Activated T-cell treated with anti-CD3 and anti-CD28 coated beads, Interleukin-2, amount 50 U/mL, for 72 hours (primary cell): ENCODE measurements at regions not wholly inside any gene's neighbourhood (a gene's known extent, or its start where the extent isn't known, plus 50 kb on each side); places are given as distances from the start of the nearest gene placed in this dataset.

Experiments
- ATAC-seq, 2 donors: fragments of 150-1000 bp; cut with Tn5 transposase; replicated peaks in 1 of 2; 2 replicates each; pipeline ENCODE4 v1.10.0; 2021; ENCODE audit warnings: moderate library complexity in 2 of 2, mild to moderate bottlenecking in 1 of 2
- DNase-seq, 2 donors: peaks; one replicate each; pipeline ENCODE4 v3.0.0; 2021 to 2022; ENCODE audit warnings: mixed read lengths in 1 of 2
- H3K27ac Mint-ChIP-seq: one replicate; pipeline ENCODE4 v1.8.0; 2022; ENCODE audit warnings: mild to moderate bottlenecking, moderate library complexity, mixed read lengths
- H3K27me3 Mint-ChIP-seq: one replicate; pipeline ENCODE4 v1.8.0; 2022; ENCODE audit warnings: low read depth, mixed read lengths
- H3K36me3 Mint-ChIP-seq, 2 donors: one replicate each; pipeline ENCODE4 v1.8.0; 2022; ENCODE audit warnings: mixed read lengths in 2 of 2, mild to moderate bottlenecking in 1 of 2; ENCODE audit not compliant: insufficient read depth in 2 of 2
- H3K4me1 Mint-ChIP-seq: one replicate; pipeline ENCODE4 v1.8.0; 2022; ENCODE audit warnings: low read depth, mixed read lengths
- H3K4me3 Mint-ChIP-seq, 2 donors: one replicate each; pipeline ENCODE4 v1.8.0; 2022; ENCODE audit warnings: mild to moderate bottlenecking in 2 of 2, mixed read lengths in 2 of 2, moderate library complexity in 2 of 2
- H3K9me3 Mint-ChIP-seq, 2 donors: one replicate each; pipeline ENCODE4 v1.8.0; 2022; ENCODE audit warnings: mixed read lengths in 2 of 2

DNA sequence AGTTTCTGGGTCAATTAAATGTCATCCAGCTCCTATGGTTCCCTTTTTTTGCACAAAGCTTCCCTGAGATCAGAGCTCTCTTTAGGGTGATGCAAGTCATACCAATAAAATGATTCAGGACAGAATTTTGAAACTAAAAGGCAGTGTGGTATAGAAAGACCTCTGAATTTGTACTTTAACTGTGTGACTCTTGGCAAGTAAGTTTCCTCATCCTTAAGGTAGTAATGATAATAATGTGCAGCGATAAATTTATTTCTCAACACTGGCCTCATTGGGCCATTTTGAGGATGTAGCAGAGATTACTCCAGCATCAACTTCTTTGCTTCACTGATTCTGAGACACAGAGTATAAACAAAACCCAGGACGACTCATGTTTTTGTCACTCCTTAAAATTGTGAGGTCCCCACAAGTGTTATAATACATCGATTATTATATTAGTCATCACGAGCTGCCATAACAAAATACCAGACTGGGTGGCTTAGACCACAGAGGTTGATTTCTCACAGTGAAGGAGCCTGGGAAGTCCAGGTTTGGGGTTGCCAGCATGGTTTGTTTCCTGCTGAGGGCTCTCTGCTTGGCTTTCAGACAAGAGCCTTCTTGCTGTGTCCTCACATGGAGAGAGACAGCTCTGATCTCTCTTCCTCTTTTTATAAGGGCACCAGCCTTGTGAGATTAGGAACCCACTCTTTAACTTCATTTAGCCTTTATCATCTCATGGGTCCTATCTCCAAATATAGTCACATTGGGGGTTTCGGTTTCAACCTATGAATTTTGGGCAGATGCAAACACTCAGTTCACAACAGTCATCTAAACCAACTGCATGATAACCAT, 293.0 kb downstream of the ZNF608 start:
- Mint-ChIP-seq H3K4me3 (no peak overlapping the region), H3K9me3 (no peaks in the 10 kb centered on the region), H3K36me3 (no peaks in the 10 kb centered on the region), H3K27ac (peak overlapping the region; percentile 39), H3K4me1 (peaks cover 12% of the 10 kb centered on the region), H3K27me3 (peaks cover 16% of the 10 kb centered on the region)
- peak; percentile 62 to 84 for ATAC-seq
- peak in 1 of 2 donors; percentile 16 for DNase-seq

- H3K9me3 Mint-ChIP-seq = no peaks in the 10 kb centered on the region
Measured at GRCh38 chr5:124452412-124452811, 294.0 kb downstream of the ZNF608 start.

GRCh38 chr5:124451721-124452383, 294.6 kb downstream of the ZNF608 start:
- Mint-ChIP-seq H3K4me3 (no peak overlapping the region), H3K9me3 (no peaks in the 10 kb centered on the region), H3K27ac (no peak overlapping the region), H3K4me1 (peaks cover 12% of the 10 kb centered on the region), H3K27me3 (peaks cover 16% of the 10 kb centered on the region), H3K36me3 (no peaks in the 10 kb centered on the region)
- no peak for DNase-seq
- ATAC-seq = no peak

More at GRCh38 chr5:124452412-124452811, 294.0 kb downstream of the ZNF608 start:
- Mint-ChIP-seq H3K36me3 (no peaks in the 10 kb centered on the region), H3K27me3 (peaks cover 16% of the 10 kb centered on the region), H3K4me3 (no peak overlapping the region), H3K27ac (no peak overlapping the region), H3K4me1 (peaks cover 12% of the 10 kb centered on the region)
- ATAC-seq = no peak
- DNase-seq = no peak

- DNase-seq = no peak
- H3K27ac Mint-ChIP-seq = no peak overlapping the region
- no peak overlapping the region for H3K4me3 Mint-ChIP-seq
- no peaks in the 10 kb centered on the region for H3K36me3 Mint-ChIP-seq
- peaks cover 13% of the 10 kb centered on the region for H3K27me3 Mint-ChIP-seq
- H3K4me1 Mint-ChIP-seq = no peaks in the 10 kb centered on the region
- no peak for ATAC-seq
- H3K9me3 Mint-ChIP-seq = no peaks in the 10 kb centered on the region
Measured at GRCh38 chr5:124446120-124446519, 300.3 kb downstream of the ZNF608 start.

- Mint-ChIP-seq H3K27ac (no peak overlapping the region), H3K36me3 (no peaks in the 10 kb centered on the region), H3K9me3 (peaks cover 0 to 2% of the 10 kb centered on the region in 2 donors), H3K27me3 (peaks cover 7% of the 10 kb centered on the region), H3K4me3 (no peak overlapping the region), H3K4me1 (no peaks in the 10 kb centered on the region)
- ATAC-seq (no peak), DNase-seq (no peak)
Measured at GRCh38 chr5:124445070-124445619, 301.3 kb downstream of the ZNF608 start.

GRCh38 chr5:124444147-124444775, 302.2 kb downstream of the ZNF608 start:
- Mint-ChIP-seq H3K4me3 (no peak overlapping the region), H3K27me3 (peaks cover 7% of the 10 kb centered on the region), H3K4me1 (no peaks in the 10 kb centered on the region), H3K36me3 (no peaks in the 10 kb centered on the region), H3K27ac (no peak overlapping the region), H3K9me3 (peaks cover 0 to 2% of the 10 kb centered on the region in 2 donors)
- no peak for DNase-seq
- peak; percentile 67 to 89 for ATAC-seq

DNA sequence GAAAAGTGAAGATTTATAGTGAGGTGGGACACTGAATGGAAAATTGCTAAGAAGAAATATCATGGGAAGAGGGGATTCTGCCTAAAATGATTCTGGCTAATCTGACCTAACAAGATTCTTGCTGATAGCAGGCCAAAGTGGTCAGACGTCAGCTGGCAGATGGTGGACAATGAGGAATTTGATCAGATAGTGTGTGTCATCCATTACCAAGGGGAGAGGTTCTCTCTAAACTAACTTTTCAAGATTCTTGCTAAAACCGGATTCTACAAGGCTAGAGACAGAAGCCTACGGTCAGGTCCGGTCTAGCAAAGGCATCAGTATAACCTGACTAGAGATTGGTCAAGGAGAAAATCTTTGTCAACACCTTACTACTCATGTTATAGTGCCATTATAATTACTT, 306.0 kb downstream of the ZNF608 start:
- Mint-ChIP-seq H3K4me3 (no peak overlapping the region), H3K27ac (no peak overlapping the region), H3K4me1 (no peaks in the 10 kb centered on the region), H3K27me3 (peaks cover 7% of the 10 kb centered on the region), H3K9me3 (peaks cover 2 to 5% of the 10 kb centered on the region in 2 donors), H3K36me3 (no peaks in the 10 kb centered on the region)
- no peak for DNase-seq
- no peak for ATAC-seq

DNA sequence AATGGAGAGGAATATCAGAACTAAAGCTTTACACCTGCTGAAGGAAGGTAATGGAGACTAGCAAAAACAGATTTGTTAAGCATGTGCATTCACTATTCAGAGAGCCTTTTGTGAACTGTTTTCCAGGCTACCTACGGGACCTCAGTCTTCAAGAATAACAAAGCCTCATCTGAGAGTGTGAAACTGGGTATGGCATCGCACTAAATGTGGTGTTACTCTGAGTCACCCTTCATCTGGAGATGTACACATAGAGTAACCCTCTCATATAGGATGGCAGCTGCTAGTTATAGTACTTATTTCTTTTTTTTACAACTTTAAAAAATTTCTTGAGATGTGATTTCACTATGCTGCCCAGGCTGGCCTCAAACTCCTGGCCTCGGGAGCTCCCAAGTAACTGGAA, 306.8 kb downstream of the ZNF608 start:
- H3K27ac Mint-ChIP-seq = no peak overlapping the region
- H3K4me3 Mint-ChIP-seq = no peak overlapping the region
- peaks cover 2 to 7% of the 10 kb centered on the region in 2 donors for H3K9me3 Mint-ChIP-seq
- H3K36me3 Mint-ChIP-seq = no peaks in the 10 kb centered on the region
- H3K27me3 Mint-ChIP-seq = peaks cover 7% of the 10 kb centered on the region
- no peaks in the 10 kb centered on the region for H3K4me1 Mint-ChIP-seq
- DNase-seq = no peak
- no peak for ATAC-seq

- Mint-ChIP-seq H3K36me3 (no peaks in the 10 kb centered on the region), H3K27ac (no peak overlapping the region), H3K4me3 (no peak overlapping the region), H3K27me3 (peaks cover 7% of the 10 kb centered on the region), H3K4me1 (no peaks in the 10 kb centered on the region), H3K9me3 (peaks cover 2 to 7% of the 10 kb centered on the region in 2 donors)
- DNase-seq (no peak), ATAC-seq (no peak)
Measured at GRCh38 chr5:124438903-124439281, 307.5 kb downstream of the ZNF608 start.

- ATAC-seq = no peak
- Mint-ChIP-seq H3K27ac (no peak overlapping the region), H3K9me3 (peaks cover 5 to 9% of the 10 kb centered on the region in 2 donors), H3K4me1 (no peaks in the 10 kb centered on the region), H3K36me3 (no peaks in the 10 kb centered on the region), H3K4me3 (no peak overlapping the region), H3K27me3 (peaks cover 7% of the 10 kb centered on the region)
- DNase-seq = no peak
Measured at GRCh38 chr5:124438026-124438902, 308.2 kb downstream of the ZNF608 start.

GRCh38 chr5:124436294-124436693, 310.1 kb downstream of the ZNF608 start:
- DNase-seq (no peak), ATAC-seq (no peak)
- Mint-ChIP-seq H3K27me3 (no peaks in the 10 kb centered on the region), H3K4me3 (no peak overlapping the region), H3K27ac (no peak overlapping the region), H3K9me3 (peaks cover 5 to 9% of the 10 kb centered on the region in 2 donors), H3K36me3 (no peaks in the 10 kb centered on the region), H3K4me1 (no peaks in the 10 kb centered on the region)

- no peaks in the 10 kb centered on the region for H3K4me1 Mint-ChIP-seq
- H3K9me3 Mint-ChIP-seq = peaks cover 4 to 17% of the 10 kb centered on the region in 2 donors
- H3K36me3 Mint-ChIP-seq = no peaks in the 10 kb centered on the region
- no peaks in the 10 kb centered on the region for H3K27me3 Mint-ChIP-seq
- no peak overlapping the region for H3K27ac Mint-ChIP-seq
- no peak for ATAC-seq
- DNase-seq = no peak
- H3K4me3 Mint-ChIP-seq = no peak overlapping the region
Measured at GRCh38 chr5:124433170-124433569, 313.3 kb downstream of the ZNF608 start.
